ENCODE measurements at regions not wholly inside any gene's neighbourhood (a gene's known extent, or its start where the extent isn't known, plus 50 kb on each side); places are given as distances from the start of the nearest gene placed in this dataset.

GRCh38 chr13:76692346-76692745 is 193.9 kb downstream of the KCTD12 start:
- no peak for DNase-seq (ENCODE audit: low spot score in 2 of 2)
- TF ChIP-seq CTCF (IDR thresholded peaks at IDR 0.05), result no peak
- TF ChIP-seq POLR2A (IDR thresholded peaks at IDR 0.05), result no peak
- 61 to 65% methylated on average over 1 of the region's 1 CpG for WGBS, 2 donors
- intact Hi-C loops (cut with DNase I; ENCODE audit: low total_unique reads), result no loop called here
- H3K4me3 ChIP-seq (ENCODE audit: low read depth, poor library complexity, severe bottlenecking), result no peak overlapping the region

- TF ChIP-seq CTCF (IDR thresholded peaks at IDR 0.05) (no peak), POLR2A (IDR thresholded peaks at IDR 0.05) (no peak)
- intact Hi-C loops (cut with DNase I; ENCODE audit: low total_unique reads), result no loop called here
- H3K4me3 ChIP-seq (ENCODE audit: low read depth, poor library complexity, severe bottlenecking), result no peak overlapping the region
- DNase-seq (ENCODE audit: low spot score in 2 of 2), result no peak
- 47 to 74% methylated on average over 2 of the region's 2 CpGs for WGBS, 2 donors
Measured at GRCh38 chr13:76690611-76691010, 195.6 kb downstream of the KCTD12 start.

GRCh38 chr13:76687467-76687866 is 198.7 kb downstream of the KCTD12 start:
- 68 to 78% methylated on average over 4 of the region's 4 CpGs for WGBS, 2 donors
- TF ChIP-seq POLR2A (IDR thresholded peaks at IDR 0.05) (no peak), CTCF (IDR thresholded peaks at IDR 0.05) (no peak)
- intact Hi-C loops (cut with DNase I; ENCODE audit: low total_unique reads), result no loop called here

GRCh38 chr13:76685938-76686337 is 200.3 kb downstream of the KCTD12 start:
- 90 to 91% methylated on average over 5 of the region's 5 CpGs for WGBS, 2 donors
- intact Hi-C loops (cut with DNase I; ENCODE audit: low total_unique reads), result no loop called here
- DNase-seq (ENCODE audit: low spot score in 2 of 2), result no peak
- TF ChIP-seq CTCF (IDR thresholded peaks at IDR 0.05), result no peak
- TF ChIP-seq POLR2A (IDR thresholded peaks at IDR 0.05), result no peak
- no peak overlapping the region for H3K4me3 ChIP-seq (ENCODE audit: low read depth, poor library complexity, severe bottlenecking)

More at GRCh38 chr13:76687467-76687866, 198.7 kb downstream of the KCTD12 start:
- no peak for DNase-seq (ENCODE audit: low spot score in 2 of 2)
- H3K4me3 ChIP-seq (ENCODE audit: low read depth, poor library complexity, severe bottlenecking), result no peak overlapping the region

GRCh38 chr13:76684336-76684735 is 201.9 kb downstream of the KCTD12 start:
- no peak for TF ChIP-seq POLR2A (IDR thresholded peaks at IDR 0.05)
- no peak for TF ChIP-seq CTCF (IDR thresholded peaks at IDR 0.05)
- intact Hi-C loops (cut with DNase I; ENCODE audit: low total_unique reads), result no loop called here
- 66 to 92% methylated on average over 1 of the region's 1 CpG for WGBS, 2 donors
- no peak for DNase-seq (ENCODE audit: low spot score in 2 of 2)
- H3K4me3 ChIP-seq (ENCODE audit: low read depth, poor library complexity, severe bottlenecking), result no peak overlapping the region

- no peak for DNase-seq (ENCODE audit: low spot score in 2 of 2)
- H3K4me3 ChIP-seq (ENCODE audit: low read depth, poor library complexity, severe bottlenecking), result no peak overlapping the region
- intact Hi-C loops (cut with DNase I; ENCODE audit: low total_unique reads), result no loop called here
- WGBS, 2 donors, result 75 to 82% methylated on average over 2 of the region's 2 CpGs
- TF ChIP-seq POLR2A (IDR thresholded peaks at IDR 0.05), result no peak
- TF ChIP-seq CTCF (IDR thresholded peaks at IDR 0.05), result no peak
Measured at GRCh38 chr13:76683854-76684253, 202.4 kb downstream of the KCTD12 start.
